Left cardiac atrium (tissue), 4 donors: ENCODE measurements at regions not wholly inside any gene's neighbourhood (a gene's known extent, or its start where the extent isn't known, plus 50 kb on each side); places are given as distances from the start of the nearest gene placed in this dataset.
A peak's percentile ranks its signal among the peaks of the same experiment; 100 is the strongest.
"Not testable (repeated sequence)": the region's sequence is repeated elsewhere in the genome, so short reads cannot be mapped to it uniquely, and the experiment has no call there.

ENCODE experiments used
- ATAC-seq, 2 donors: fragments of 200-7000 bp; cut with Tn5 transposase; one replicate each; pipeline ENCODE4 v1.9.1; 2020; ENCODE audit warnings: mild to moderate bottlenecking in 2 of 2, moderate library complexity in 2 of 2
- DNase-seq: peaks from one replicate; pipeline ENCODE4 v3.0.0-alpha.2; 2020
- intact Hi-C, 2 donors: fragments of 100-400 bp; cut with DNase I; formaldehyde crosslinking; loops; one replicate each; pipeline versions ENCODE4 v1.14.1 to v1.15.1; 2022 to 2023
- donor health status: DM: no; HTN: yes; CAD: no.
- donor health status: DM: no; HTN: yes; CAD: no; lungs with severe emphysema.
- donor health status: DM: yes; HTN: yes; CAD: no.
- donor health status: Dilated cardiomyopathy.

DNA sequence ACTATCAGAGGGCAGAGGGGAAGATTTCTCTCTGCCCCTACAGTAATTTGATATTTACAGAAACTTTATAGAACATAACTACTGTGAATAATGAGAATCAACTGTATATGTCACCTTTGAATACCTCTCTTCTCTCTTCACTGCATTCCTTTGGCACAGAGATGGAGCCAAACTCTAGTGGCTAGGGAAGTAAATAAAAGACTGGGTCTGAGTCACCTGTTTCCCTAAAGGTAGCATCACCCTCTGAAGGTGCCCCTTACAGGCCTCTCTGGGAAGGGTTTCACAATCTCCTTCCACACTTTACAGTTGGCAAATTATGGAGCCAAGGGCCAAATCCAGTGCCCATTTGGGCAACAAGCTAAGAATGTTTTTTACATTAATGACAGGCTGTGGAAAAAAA lies 81.0 kb upstream of the ZNF658 start:
- DNase-seq, intact Hi-C loops, ATAC-seq: not testable (repeated sequence)

DNA sequence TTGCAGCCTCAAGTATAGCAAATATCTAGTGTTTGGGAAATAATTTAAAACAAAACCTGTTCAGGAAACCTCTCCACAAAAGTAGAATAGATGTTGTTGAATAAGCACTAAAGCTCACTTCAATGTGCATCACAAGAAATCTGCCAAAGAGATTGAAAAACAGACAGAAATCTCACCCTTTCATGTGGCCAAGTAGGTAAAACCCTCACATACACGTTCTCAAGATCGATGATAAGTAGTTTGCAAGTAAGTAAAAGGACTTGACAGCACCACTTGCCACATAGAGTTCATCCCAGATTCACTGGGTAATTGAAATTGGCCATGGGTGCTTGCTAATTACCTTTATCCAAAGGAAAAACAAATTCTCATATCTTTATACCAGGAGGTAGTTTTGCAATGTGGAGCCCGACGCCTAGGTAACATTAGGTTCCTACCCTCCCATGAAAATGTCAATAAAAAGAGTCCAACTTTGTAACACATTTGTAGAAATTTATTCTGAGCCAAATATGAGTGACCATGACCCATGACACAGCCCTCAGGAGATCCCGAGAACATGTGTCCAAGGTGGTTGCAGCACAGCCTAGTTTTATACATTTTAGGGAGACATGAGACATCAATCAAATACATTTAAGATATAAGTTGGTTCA lies 80.4 kb upstream of the ZNF658 start:
- intact Hi-C loops, DNase-seq, ATAC-seq: not testable (repeated sequence)

DNA sequence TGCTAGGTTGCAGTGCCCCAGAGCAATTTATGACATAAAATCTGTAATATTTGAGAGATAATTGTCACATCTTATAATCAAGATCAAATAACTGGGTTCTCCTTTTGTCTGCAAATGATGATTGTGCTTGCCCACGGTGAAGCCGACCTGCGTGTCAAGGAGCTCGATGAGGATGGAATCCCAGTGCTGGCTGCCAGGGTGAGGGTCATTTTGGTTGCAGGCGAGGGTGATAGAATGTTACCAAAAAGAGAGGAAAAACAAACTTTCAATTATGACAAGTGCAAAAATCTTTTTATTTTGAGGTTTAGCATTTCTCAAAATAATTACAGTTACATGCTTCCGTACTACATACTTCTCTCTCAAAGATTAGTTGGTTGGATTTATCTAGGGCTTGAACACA lies 76.4 kb upstream of the ZNF658 start:
- DNase-seq, intact Hi-C loops, ATAC-seq: not testable (repeated sequence)

DNA sequence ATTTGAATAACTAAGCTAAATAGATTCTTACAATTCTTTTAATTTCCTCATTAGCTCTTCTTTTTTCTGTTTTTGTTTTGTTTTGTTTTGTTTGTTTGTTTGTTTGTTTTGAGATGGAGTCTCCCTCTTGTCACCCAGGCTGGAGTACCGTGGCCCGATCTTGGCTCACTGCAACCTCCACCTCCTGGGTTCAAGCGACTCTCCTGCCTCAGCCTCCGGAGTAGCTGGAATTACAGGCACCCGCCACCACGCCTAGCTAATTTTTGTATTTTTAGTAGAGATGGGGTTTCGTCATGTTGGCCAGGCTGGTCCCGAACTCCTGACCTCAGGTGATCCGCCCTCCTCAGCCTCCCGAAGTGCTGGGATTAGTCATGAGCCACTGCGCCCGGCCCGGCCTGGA lies 70.7 kb upstream of the ZNF658 start:
- ATAC-seq, intact Hi-C loops, DNase-seq: not testable (repeated sequence)

DNA sequence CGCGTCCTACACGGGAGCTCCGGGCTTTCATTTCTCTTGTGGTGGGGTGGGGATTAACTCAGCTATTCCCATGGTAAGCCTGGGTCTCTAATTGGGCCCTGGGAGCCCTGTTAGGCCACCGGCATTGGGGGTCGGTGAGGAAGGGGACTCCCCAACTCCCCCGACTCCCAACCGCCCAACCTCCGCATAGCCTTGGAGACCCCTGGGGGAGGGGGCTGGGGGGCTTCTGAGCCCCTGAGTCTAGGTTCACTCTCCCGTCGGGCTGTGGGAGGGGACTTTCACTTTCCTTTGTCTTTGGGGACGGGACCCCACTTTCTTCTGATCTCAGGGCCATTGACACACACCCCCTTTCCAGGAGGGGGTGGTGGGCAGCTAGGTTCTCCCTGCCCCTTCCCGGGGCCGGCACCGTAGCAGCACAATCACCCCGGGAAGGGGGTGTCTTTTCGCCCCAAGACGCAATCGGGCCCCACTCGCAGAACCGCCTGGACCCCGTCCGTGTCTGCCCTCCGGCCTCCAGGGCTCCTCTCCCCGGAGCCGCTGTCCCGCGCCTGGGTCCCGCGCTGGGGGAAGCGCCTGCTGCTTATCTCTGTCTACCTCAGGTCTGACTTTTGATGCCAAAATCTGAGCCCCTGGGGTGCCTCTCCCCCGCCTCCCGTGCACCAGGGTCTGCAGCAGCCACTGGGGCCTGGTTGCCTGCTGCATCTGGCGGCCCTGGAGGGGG lies 69.6 kb upstream of the ZNF658 start:
- ATAC-seq = peak in 1 of 2 donors; percentile 17

DNA sequence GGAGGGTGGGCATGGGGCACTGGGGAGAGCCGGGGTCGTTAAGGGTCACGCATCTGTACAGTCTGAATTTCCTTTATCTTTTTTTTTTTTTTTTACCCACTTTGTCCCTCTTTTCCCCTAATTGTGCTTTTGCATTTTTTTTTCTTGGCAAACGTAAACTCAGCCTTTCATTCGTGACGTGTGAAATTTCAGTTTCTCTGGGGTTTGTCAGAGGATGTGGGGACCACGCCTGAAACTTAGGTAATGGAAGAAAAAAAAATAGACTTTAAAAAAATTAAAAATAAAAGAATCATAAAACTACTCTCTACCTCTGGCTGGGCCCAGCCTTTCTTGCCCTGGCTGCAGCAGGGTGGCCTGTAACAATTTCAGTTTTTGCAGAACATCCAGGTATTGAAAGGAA lies 68.3 kb upstream of the ZNF658 start:
- intact Hi-C loops, ATAC-seq, DNase-seq: not testable (repeated sequence)

More for the DNA sequence above, 69.6 kb upstream of the ZNF658 start:
- DNase-seq, intact Hi-C loops: not testable (repeated sequence)

DNA sequence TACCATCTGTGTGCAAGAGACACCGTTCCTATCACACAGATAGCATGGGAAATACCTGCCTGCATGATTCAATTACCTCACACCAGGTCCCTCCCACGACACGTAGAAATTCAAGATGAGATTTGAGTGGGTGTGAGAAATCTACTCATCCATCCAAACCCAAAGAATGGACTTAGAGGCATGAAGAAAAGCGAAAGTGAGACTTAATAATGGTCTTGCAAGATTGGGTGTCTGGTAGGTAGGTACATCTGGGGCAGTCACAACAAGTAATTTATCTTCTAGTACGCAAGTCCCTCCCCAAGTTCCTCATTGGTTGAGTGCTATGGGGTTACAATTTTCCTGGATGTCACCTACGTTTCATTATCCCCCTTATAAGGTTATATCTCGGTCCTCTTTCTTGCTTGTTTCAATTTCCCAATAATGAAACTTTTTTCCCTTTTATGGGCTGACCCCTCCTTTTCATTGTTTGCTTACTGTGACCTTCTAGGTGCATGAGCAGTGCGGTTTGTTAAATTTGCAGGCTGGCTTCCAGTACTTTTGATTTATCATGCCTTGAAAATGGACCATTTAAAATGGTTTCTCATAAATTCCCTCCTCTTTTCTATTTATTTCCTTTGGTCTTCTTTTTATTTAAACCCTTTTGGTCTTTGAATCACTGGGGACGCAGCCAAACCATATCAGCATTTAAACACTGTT lies 63.1 kb upstream of the ZNF658 start:
- DNase-seq, intact Hi-C loops, ATAC-seq: not testable (repeated sequence)
